ENCODE measurements at regions not wholly inside any gene's neighbourhood (a gene's known extent, or its start where the extent isn't known, plus 50 kb on each side); places are given as distances from the start of the nearest gene placed in this dataset.

DNA sequence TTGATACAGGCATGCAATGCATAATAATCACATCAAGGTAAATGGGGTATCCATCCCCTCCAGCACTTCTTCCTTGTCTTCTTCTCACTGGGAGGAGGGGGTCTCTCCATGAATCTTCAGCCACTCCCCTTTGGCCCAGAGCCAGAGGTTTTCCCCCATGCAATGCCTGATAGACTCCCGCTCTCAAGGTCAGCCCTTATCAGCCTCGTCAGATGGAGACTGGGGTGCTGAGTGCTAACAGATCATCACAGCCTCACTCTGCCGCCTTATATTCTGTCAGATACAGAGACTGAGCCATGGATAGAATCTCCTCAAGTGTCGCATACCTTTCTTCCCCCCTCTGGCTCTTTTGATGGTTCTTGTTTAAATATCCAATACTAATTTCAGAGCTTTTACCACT, 503.1 kb downstream of the AACS start:
- no peak for DNase-seq (ENCODE audit: low read depth in 2 of 2)

DNA sequence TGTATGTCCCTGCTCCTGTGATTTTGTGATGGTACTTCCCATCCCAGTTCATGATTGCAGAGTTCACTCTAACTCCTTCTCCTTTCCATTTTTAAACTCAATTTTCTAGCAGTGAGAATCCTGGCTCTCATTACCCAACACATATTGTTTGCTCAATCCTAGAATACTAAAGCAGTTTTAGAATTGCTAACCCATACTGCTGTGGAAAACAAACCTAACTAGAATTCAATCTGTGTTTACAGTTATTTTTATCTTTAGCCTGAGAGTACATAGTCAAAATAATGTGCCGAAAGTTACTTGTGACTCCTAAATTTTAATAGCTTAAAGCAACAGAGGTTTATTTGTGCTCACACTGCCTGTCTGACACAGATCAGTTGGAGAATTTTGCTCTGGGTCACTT, 508.0 kb downstream of the AACS start:
- no peak for DNase-seq (ENCODE audit: low read depth in 2 of 2)

DNA sequence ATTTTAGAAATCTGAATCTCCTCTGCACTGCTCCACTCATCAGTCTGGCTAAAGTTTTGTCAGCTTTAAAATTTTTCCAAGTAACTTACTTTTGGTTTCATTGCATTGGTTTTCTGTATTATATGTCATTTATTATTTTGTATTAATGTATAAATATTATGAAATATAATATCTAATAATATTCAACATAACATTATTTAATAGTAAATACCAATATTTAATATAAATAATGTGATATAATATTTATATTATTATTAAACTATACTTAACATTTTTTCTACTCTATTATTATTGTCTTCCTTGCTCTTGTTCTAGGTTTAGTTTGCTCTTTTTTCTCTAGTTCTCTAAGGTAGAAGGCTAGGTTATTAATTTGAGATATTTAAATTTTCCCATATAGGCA, 512.1 kb downstream of the AACS start:
- DNase-seq (ENCODE audit: low read depth in 2 of 2) = no peak

DNA sequence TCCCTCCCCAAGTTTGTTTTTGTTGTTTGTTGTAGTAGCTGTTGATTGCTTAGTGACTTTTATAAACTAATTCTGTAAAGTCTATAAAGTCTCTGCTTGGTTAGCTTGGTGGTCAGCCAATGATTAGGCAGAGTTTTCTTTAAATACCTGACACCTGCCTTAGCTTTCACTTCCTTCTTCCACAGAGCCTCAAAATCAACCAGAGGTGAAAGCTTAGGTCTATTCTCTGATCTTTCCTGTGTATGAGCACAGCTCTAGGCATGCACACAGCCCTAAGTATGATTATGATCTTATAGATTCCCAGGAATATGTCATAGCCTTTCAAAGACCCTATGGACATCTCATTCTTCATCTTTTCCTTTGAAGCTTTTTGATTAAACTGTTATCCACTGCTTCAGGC, 514.7 kb downstream of the AACS start:
- no peak for DNase-seq (ENCODE audit: low read depth in 2 of 2)

DNA sequence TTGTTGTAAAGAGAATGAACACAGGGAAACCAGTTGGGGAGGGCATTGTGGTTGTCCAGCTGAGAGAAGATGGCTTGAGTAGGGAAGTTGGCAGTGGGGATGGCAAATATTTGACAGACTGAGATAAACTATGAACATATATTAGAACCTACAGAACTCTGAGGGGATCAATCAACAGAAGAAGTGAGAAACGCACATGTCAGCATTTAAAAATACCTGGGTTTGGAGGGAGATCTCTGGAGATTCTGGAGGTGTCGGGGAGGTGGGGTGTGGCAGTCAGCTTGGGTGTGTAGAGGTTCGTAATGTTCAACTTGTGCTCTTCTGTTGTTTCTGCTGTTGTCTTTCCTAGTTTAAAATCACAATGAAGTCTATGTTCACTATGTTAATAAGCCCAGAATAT, 517.8 kb downstream of the AACS start:
- no peak for DNase-seq (ENCODE audit: low read depth in 2 of 2)

DNA sequence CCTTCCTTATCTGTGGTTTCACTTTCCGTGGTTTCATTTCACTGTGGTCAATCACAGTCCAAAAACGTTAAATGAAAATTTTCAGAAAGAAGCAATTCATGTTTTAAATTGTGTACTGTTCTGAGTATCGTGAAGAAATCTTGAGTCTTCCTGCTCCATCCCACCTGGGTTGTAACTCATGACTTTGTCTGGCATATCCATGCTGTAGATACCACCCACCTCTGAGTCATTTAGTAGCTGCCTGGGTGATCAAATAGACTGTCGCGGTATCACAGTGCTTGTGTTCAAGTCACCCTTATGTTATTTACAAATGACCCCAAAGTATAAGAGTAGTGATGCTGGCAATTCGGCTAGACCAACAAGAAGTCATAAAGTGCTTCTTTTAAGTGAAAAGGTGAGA, 521.2 kb downstream of the AACS start:
- no peak for DNase-seq (ENCODE audit: low read depth in 2 of 2)

DNA sequence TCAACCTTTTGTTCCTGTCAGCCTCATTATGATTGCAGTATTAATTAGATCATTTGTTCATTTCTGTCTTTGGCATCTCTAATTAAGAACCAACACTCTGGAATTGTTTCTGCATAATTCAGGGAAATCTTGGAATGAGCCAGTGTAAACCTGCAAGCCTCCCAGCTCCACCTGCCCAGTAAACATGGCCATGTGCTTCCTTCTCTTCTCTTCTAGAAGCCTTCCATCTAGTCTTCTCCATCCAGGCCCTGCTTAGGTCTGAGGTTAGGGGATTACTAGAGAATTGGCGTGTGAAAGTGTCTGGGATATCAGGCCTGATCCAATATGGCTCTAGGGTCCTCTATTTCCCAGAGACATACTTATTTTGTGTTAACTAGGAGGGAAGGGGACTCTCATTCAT, 528.0 kb downstream of the AACS start:
- DNase-seq (ENCODE audit: low read depth in 2 of 2) = no peak

DNA sequence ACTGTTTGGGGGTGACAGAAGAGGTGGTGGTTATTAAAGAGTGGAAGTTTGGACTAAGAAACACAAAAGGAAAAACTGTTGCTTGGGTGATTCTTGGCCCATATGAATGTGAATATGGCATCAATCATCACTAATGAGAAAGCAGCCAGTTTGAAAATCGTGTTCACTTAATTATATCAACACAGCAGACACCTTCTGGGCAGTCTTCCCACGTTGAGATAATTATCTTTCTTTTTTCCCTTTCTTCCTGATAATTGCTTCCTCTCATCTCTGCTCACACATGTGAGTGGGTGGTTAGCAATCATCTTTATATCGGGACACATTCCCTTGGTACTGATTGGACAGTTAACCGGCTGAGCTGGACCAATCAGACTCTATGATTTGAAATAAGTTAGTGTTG, 539.7 kb downstream of the AACS start:
- DNase-seq (ENCODE audit: low read depth in 2 of 2) = no peak

DNA sequence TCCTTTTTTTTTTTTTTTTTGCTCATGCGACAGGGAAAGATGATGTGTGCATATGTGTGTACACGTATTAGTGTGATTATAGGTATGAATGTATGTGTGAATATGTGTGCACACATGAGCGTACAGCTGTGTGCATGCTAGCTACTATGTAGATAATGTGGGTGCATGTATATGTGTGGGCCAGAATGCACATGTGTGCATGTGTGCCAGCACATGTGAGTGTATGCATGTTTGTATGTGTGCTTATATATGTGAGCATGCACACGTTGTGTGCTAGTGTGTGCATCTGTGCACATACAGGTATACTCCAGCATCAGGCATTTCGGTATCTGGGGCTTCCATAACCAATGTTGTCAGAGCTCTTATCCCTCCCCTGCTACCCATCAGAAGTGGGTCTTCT, 541.1 kb downstream of the AACS start:
- DNase-seq (ENCODE audit: low read depth in 2 of 2) = no peak

DNA sequence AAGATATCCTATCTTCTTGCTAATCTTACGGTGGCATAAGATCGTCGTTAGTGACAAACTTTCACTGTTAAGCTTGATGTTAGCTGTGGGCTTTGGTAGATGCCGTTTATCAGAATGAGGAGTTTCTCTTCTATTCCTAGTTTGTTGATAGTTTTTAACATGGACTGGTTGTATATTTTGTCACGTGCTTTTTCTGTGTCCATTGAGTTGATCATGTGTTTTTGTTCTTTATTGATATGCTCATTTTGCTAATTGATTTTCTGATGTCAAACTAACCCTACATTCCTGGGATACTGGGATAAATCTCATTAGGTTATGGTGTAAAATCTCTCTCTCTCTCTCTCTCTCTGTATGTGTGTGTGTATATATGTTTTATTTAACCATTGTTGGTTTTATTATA, 545.1 kb downstream of the AACS start:
- no peak for DNase-seq (ENCODE audit: low read depth in 2 of 2)

DNA sequence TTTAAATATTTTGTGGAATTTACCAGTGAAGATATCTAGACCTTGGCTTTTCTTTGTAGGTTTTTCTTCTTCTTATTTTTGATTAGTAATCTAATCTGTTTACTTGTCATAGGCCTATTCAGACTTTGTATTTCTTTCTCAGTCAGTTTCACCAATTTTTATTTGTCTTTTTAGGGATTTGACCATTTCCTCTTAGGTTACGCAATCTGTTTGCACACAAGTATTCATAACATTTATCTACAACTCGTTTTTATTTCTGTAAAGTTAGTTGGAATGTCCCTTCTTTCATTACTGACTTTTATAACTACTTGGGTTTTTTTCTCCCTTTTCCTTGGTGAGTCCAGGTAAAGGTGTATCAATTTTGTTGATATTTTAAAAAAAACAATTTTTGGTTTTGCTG, 545.7 kb downstream of the AACS start:
- DNase-seq (ENCODE audit: low read depth in 2 of 2) = no peak

DNA sequence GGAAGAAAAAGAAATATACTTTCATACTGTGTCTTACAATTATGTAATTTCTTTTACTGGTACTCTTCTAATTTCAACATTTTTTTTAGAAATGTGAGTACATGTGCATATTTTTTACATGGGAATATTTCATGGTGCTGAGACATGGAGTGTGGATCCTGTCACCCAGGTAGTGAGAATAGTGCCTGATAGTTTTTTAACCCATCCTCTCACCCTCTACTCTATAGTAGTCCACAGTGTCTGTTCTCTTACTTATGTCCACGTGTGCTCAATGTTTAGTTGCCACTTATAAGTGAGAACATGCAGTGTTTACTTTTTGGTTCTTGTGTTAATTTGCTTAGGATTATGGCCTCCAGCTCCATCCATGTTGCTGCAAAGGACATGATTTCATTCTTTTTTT, 548.8 kb downstream of the AACS start:
- no peak for DNase-seq (ENCODE audit: low read depth in 2 of 2)

DNA sequence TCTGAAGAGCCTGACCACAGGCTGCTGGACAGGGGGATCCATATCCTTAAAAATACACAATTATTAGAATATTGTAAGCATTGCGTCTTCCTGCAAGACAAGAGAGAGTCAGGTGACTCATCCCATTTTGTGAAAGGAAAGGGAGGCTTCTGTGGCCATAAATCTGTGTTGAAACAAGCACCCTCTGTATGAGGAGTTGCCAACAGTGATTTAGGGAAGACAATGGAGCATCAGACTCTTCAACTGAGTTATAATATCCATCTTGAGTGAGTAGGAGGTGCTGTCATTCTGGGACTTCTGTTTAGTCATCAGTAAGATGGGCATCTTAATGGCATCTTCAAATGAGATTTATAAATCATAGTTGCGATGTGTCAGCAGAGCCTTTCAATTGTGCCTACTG, 554.5 kb downstream of the AACS start:
- DNase-seq (ENCODE audit: low read depth in 2 of 2) = no peak

DNA sequence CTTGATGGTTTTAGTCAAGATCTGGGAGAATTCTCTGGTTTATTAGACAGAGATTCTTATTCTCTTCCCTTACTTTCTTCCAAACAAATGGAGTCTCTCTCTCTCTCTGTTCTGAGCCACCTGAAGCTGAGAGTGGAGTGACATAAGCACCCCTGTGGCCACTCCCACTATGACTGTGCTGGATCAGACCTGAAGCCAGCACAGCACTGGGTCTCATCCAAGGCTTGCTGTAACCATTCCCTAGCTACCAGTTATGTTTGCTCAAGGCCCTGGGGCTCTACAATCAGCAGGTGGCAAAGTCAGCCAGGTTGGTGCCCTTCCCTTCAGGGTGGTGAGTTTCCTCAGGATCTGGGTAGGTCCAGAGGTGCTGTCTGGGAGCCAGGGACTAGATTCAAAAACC, 568.5 kb downstream of the AACS start:
- DNase-seq (ENCODE audit: low read depth in 2 of 2) = no peak

DNA sequence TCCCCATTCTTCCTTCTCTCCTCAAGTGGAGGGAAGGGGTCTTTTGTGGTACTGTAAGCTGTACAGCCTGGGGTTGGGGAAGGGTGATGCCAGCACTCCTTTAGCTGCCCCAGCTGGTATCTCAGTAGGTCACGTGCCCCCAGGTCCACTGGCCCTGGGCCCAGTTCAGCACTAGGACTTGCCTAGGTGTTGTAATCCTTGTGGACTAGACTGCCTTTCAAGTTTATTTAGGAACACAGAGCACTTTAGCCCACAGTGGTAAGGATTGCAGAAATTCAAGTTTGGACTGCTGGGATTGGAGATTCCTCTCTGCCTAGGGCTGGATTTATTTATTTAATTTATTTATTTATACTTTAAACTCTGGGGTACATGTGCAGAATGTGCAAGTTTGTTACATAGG, 569.6 kb downstream of the AACS start:
- no peak for DNase-seq (ENCODE audit: low read depth in 2 of 2)

DNA sequence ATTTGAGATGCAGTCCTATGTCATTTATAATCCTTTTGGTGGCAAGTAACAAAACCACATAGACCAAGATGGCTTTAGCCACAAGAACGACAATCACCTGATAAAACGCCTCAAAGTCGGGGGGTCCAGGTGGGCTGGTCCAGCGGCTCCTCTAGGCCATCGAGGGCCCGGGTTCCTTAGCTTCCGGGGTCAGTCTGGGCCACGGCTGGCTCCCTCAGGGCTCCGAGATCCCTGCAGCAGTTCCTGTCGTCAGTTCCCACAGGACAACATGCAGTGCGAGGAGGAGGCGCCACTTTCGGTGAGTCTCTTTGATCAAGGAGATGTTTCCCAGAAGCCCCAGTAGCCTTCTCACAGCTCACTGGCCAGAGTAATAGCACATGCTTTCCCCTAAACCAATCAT, 574.6 kb downstream of the AACS start:
- DNase-seq (ENCODE audit: low read depth in 2 of 2) = no peak

DNA sequence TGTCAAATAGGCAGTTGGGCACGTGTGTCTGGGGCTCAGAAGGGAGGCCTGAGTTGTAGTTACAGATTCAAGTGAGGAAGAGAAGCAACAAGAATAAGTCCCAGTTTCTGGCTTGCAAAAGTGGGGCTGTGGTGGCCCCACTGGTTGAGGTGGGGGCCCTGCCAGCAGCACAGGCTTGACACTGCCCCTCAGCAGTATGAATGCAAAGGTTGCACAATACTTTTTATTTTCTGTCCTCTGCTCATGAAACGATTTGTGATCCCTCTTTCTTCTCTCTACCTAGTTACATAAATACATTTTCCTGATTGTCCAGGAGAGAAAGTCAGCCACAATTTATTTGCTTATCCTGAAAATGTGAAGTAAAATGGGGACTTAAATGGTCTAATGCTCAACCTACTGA, 577.8 kb downstream of the AACS start:
- no peak for DNase-seq (ENCODE audit: low read depth in 2 of 2)

DNA sequence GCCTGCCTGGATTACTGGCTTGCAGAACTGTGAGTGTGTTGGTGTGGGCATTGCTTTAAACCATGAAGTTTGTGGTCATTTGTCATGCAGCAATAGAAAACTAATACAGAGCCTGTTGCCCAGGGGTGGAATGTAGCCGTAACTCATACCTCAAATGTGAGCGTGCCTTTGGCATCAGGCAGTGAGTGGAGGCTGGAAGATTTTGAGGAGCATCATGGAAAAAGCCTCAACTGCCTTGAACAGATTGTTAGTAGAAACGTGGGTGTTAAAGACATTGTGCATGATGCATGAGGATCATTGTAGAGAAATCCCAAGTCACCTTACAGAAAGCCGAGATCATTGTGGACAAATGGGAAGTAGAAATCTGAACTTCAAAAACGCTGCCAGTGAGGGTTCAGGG, 580.5 kb downstream of the AACS start:
- DNase-seq (ENCODE audit: low read depth in 2 of 2) = no peak

DNA sequence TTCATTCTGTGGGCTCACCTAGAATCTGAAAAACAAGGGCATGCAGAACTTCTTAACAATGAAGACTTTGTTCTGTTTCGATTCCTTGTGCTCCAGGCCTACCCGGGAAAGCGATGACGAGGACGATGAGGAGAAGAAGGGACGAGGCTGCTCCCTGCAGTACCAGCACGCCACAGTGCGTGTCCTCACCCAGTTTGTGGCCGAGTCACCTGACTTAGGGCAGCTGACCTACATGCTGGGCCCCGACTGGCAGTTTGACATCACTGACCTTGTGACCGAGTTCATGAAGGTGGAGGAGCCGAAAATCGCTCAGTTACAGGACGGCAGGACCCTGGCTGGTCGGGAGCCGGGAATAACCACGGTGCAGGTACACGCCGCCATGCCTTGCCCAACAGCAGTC, 585.4 kb downstream of the AACS start:
- no peak for DNase-seq (ENCODE audit: low read depth in 2 of 2)

DNA sequence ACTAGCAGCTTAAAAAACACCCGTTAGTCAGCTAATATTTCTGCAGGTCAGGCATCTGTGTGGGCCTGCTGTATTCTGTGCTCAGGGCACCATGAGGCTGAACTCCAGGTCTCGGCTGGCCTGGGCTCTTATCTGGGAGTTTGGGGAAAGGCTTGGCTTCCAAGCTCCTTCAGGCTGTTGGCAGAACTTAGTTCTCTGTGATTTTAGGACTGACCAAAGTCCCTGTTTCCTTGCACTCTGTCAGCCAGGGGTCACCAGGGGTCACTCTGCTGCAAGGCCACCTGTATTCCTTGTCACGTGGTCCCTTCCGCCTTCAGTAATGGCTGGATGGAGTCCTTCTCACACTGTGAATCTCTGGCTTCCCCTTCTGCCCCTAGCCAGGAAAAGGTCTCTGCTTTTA, 586.4 kb downstream of the AACS start:
- no peak for DNase-seq (ENCODE audit: low read depth in 2 of 2)

DNA sequence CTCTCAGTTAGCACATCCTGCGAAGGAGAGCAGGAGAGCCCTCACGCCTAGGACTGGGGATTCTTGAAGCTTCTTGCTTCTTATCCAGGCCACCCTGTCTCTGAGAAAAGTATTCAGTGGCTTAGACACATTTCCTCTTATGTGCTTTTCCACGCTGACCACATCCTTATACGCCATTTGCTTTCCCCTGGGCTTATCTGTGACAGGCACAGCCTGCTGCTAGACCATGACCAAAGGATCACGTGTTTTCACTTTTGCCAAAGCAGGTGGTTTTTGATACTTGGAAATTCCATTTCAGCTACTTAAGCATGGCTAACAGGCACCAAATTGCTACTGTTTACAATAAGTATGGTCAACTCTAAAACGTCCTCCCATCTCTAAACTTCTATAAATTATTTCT, 587.4 kb downstream of the AACS start:
- no peak for DNase-seq (ENCODE audit: low read depth in 2 of 2)

DNA sequence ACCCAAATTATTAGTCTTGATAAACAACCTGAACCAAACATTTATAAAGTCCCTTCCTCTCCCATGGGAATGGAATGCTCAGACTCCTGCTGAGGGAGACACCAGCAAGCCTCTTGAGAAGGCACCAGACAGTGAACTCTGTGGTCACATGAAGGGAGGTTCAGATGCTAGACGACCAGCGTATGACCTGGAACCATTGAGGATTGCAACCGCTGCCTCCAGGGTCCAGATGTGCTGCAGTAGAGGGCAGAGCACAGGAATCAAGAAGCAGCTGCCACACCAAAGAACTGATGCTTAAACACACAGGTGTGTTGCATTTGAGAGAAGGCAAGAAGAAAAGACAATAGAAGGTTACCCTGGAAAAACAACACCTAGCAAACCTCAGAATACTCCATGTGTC, 592.4 kb downstream of the AACS start:
- no peak for DNase-seq (ENCODE audit: low read depth in 2 of 2)

DNA sequence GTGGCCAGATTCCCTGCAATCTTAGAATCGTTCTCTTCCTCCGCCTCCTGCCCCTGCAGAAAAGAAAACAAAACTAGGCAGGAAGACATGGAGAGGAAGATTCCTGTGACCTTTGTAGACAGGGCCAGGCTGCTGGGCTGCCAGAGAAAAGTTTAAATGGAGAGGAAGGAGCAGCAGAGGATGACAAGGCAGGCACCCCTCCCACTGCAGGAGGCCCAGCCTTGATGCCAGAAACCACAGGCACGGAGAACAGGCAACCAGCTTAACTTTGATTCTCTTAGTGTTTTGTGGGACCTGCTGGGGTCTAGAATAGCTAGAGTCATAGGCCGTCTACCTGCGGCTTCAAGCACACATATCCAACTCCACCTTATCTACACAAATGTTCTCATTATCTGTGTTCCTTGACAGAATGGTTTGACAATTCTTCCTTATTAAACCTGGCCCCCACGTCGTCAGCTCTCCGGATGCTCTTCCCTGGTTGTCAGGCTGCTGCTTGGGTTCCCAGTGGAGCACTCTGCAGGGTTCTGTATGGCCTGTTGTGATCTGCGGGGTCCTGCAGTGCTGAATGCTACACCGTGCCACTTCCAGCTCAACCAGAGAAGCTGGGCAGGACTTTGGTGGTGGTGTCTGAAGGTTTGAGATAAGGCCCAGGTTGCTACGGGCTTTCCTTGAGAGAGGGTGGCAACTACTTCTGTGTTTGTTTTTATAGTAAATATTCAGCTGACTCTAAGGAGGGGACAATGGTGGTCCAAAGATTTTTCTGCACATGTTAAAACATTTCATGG, 609.5 kb downstream of the AACS start:
- no peak for DNase-seq (ENCODE audit: low read depth in 2 of 2)

DNA sequence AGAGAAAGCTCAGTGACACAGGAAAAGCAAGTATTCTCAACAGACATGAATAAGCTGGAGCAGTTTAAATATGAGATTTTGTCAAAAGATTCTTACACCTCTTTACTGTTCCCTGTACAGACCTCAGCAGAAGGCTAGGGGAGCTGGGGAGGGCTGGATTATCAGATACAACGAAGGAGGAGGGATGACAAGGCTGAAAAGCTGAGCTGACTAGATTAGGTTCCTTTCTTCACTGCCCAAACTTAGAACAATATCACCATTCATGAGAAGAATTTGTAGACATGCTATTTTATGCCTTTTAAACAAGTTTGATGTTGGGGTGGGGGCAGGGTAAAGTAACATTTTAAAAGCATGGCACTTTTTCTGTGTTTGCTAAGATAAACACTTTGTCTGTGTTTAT, 611.1 kb downstream of the AACS start:
- no peak for DNase-seq (ENCODE audit: low read depth in 2 of 2)
